Endodermal cell (in vitro differentiated cells): ENCODE measurements at regions not wholly inside any gene's neighbourhood (a gene's known extent, or its start where the extent isn't known, plus 50 kb on each side); places are given as distances from the start of the nearest gene placed in this dataset.

Experiments
- DNase-seq: peaks from one replicate; pipeline ENCODE4 v3.0.0-alpha.2; 2017
- H3K27ac ChIP-seq: 2 replicates; pipeline ENCODE4 v1.5.1; 2013; ENCODE audit warnings: mild to moderate bottlenecking, low read depth, low read length, moderate library complexity
- H3K27me3 ChIP-seq: 2 replicates; pipeline ENCODE4 v1.6.1; 2013; ENCODE audit warnings: mild to moderate bottlenecking, low read length, moderate library complexity; ENCODE audit not compliant: insufficient read depth, control insufficient read depth, poor library complexity, severe bottlenecking
- H3K36me3 ChIP-seq: 2 replicates; pipeline ENCODE4 v1.7.0; 2013; ENCODE audit warnings: mild to moderate bottlenecking, low read length, moderate library complexity; ENCODE audit not compliant: control insufficient read depth, insufficient read depth
- H3K4me1 ChIP-seq: one replicate; pipeline ENCODE4 v1.7.0; 2013; ENCODE audit warnings: low read length; ENCODE audit not compliant: control insufficient read depth, insufficient read depth
- H3K4me3 ChIP-seq: 2 replicates; pipeline ENCODE4 v1.5.1; 2013; ENCODE audit warnings: mild to moderate bottlenecking, low read length, moderate library complexity
- H3K9ac ChIP-seq: 2 replicates; pipeline ENCODE4 v1.6.1; 2013; ENCODE audit warnings: mild to moderate bottlenecking, low read length, moderate library complexity; ENCODE audit not compliant: poor library complexity, severe bottlenecking; ENCODE audit errors: extremely low read depth
- H3K9me3 ChIP-seq: 2 replicates; pipeline ENCODE4 v1.6.1; 2013; ENCODE audit warnings: mild to moderate bottlenecking, low read length, moderate library complexity; ENCODE audit not compliant: control insufficient read depth
- H3K27ac Mint-ChIP-seq: 2 replicates; pipeline ENCODE4 v1.8.0; 2020; ENCODE audit warnings: mixed read lengths
- H3K27me3 Mint-ChIP-seq: 2 replicates; pipeline ENCODE4 v1.8.0; 2021; ENCODE audit warnings: mild to moderate bottlenecking, mixed read lengths; ENCODE audit not compliant: insufficient read depth
- H3K36me3 Mint-ChIP-seq: 2 replicates; pipeline ENCODE4 v1.8.0; 2020; ENCODE audit warnings: low read depth, mixed read lengths
- H3K4me1 Mint-ChIP-seq: 2 replicates; pipeline ENCODE4 v1.8.0; 2020; ENCODE audit warnings: mixed read lengths
- H3K4me3 Mint-ChIP-seq: 2 replicates; pipeline ENCODE4 v1.8.0; 2020; ENCODE audit warnings: mild to moderate bottlenecking, moderate library complexity, mixed read lengths
- H3K9me3 Mint-ChIP-seq: 2 replicates; pipeline ENCODE4 v1.8.0; 2020; ENCODE audit warnings: mild to moderate bottlenecking, mixed read lengths
- WGBS, 2 experiments: methylation state at CpG; one replicate each; pipeline versions ENCODE4 v1.1.5 to v1.1.7; 2013; ENCODE audit warnings: missing lambda C conversion rate in 2 of 2, mixed read lengths in 1 of 2; ENCODE audit not compliant: insufficient coverage in 1 of 2, insufficient read length in 1 of 2; 5-methylcytosine and 5-hydroxymethylcytosine counted together
- TF ChIP-seq, protein P1 (sequence below): fragments of 200-600 bp; sonication (generic); conservative IDR thresholded peaks from 2 replicates; pipeline ENCODE4 v1.5.0; 2021; ENCODE audit warnings: antibody characterized with exemption, mild to moderate bottlenecking

- TF ChIP-seq, protein P1, sequence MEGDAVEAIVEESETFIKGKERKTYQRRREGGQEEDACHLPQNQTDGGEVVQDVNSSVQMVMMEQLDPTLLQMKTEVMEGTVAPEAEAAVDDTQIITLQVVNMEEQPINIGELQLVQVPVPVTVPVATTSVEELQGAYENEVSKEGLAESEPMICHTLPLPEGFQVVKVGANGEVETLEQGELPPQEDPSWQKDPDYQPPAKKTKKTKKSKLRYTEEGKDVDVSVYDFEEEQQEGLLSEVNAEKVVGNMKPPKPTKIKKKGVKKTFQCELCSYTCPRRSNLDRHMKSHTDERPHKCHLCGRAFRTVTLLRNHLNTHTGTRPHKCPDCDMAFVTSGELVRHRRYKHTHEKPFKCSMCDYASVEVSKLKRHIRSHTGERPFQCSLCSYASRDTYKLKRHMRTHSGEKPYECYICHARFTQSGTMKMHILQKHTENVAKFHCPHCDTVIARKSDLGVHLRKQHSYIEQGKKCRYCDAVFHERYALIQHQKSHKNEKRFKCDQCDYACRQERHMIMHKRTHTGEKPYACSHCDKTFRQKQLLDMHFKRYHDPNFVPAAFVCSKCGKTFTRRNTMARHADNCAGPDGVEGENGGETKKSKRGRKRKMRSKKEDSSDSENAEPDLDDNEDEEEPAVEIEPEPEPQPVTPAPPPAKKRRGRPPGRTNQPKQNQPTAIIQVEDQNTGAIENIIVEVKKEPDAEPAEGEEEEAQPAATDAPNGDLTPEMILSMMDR = no peak
- 67 to 74% methylated on average over 5 to 19 of the region's 19 CpGs for WGBS, 2 experiments
- Mint-ChIP-seq H3K36me3 (no peaks in the 10 kb centered on the region), H3K27me3 (peaks cover 3% of the 10 kb centered on the region), H3K4me3 (no peak overlapping the region), H3K27ac (no peak overlapping the region), H3K4me1 (no peaks in the 10 kb centered on the region), H3K9me3 (no peaks in the 10 kb centered on the region)
- Histone ChIP-seq H3K36me3 (no peaks in the 10 kb centered on the region), H3K4me1 (no peaks in the 10 kb centered on the region), H3K27me3 (peaks cover 9% of the 10 kb centered on the region), H3K27ac (no peak overlapping the region), H3K9me3 (no peaks in the 10 kb centered on the region), H3K4me3 (no peak overlapping the region), H3K9ac (no peak overlapping the region)
- no peak for DNase-seq
Measured at GRCh38 chr4:78989697-78990270, 50.5 kb upstream of the PAQR3 start.
